Breast epithelium (tissue), 4 donors: ENCODE measurements at regions not wholly inside any gene's neighbourhood (a gene's known extent, or its start where the extent isn't known, plus 50 kb on each side); places are given as distances from the start of the nearest gene placed in this dataset.
A peak's percentile ranks its signal among the peaks of the same experiment; 100 is the strongest.
"Not testable (repeated sequence)": the region's sequence is repeated elsewhere in the genome, so short reads cannot be mapped to it uniquely, and the experiment has no call there.

Experiments
- DNase-seq, 2 donors: peaks; one replicate each; pipeline ENCODE4 v3.0.0-alpha.2; 2019; ENCODE audit warnings: low spot score in 2 of 2
- H3K27ac ChIP-seq, 2 donors: fragments of 200-600 bp; sonication (generic) in 1 of 2; one replicate each; pipeline ENCODE4 v1.5.1; 2016 to 2019; ENCODE audit warnings: mild to moderate bottlenecking in 1 of 2
- H3K27me3 ChIP-seq, 2 donors: fragments of 200-600 bp; sonication (generic) in 1 of 2; one replicate each; pipeline versions ENCODE4 v1.5.1 to v1.6.0; 2017 to 2019; ENCODE audit warnings: control low read depth in 1 of 2, mild to moderate bottlenecking in 1 of 2
- H3K36me3 ChIP-seq: fragments of 200-600 bp; one replicate; pipeline ENCODE4 v1.5.1; 2019
- H3K4me1 ChIP-seq, 2 donors: fragments of 200-600 bp; sonication (generic); one replicate each; pipeline ENCODE4 v1.5.1; 2016 to 2019; ENCODE audit warnings: control low read depth in 1 of 2
- H3K4me3 ChIP-seq, 3 donors: fragments of 200-600 bp; sonication (generic); 1 replicate in 2 of 3; 2 replicates in 1 of 3; pipeline ENCODE4 v1.5.1; 2016 to 2019; ENCODE audit warnings: mild to moderate bottlenecking in 3 of 3, moderate library complexity in 2 of 3
- H3K9me3 ChIP-seq, 2 donors: fragments of 200-600 bp; sonication (generic) in 1 of 2; one replicate each; pipeline ENCODE4 v1.5.1; 2016 to 2019; ENCODE audit warnings: control low read depth in 1 of 2
- CTCF ChIP-seq, 3 donors: fragments of 450-650 bp; IDR thresholded peaks; one replicate each; pipeline ENCODE4 v1.5.1; 2016 to 2017; ENCODE audit warnings: antibody characterized with exemption in 3 of 3, mild to moderate bottlenecking in 3 of 3, moderate library complexity in 3 of 3
- POLR2A ChIP-seq: fragments of 450-650 bp; IDR thresholded peaks from one replicate; pipeline ENCODE4 v1.6.1; 2016; ENCODE audit warnings: antibody characterized with exemption, mild to moderate bottlenecking, moderate library complexity
- POLR2AphosphoS5 ChIP-seq, 3 donors: sonication (generic); formaldehyde crosslinking; IDR thresholded peaks; one replicate each; pipeline ENCODE4 v1.6.1; 2017; ENCODE audit warnings: antibody characterized with exemption in 3 of 3
- intact Hi-C: fragments of 100-400 bp; cut with DNase I; formaldehyde crosslinking; loops from one replicate; pipeline ENCODE4 v1.15.1; 2023; ENCODE audit warnings: low total_unique reads

- intact Hi-C loops: no loop called here
- H3K4me3 ChIP-seq: no peak overlapping the region
- H3K27me3 ChIP-seq: no peaks in the 10 kb centered on the region
- no peaks in the 10 kb centered on the region for H3K36me3 ChIP-seq
- no peaks in the 10 kb centered on the region for H3K9me3 ChIP-seq
- no peak overlapping the region for H3K27ac ChIP-seq
- DNase-seq: no peak
- no peak for TF ChIP-seq POLR2A
- no peak for TF ChIP-seq POLR2AphosphoS5 (IDR thresholded peaks at IDR 0.05)
- no peak for TF ChIP-seq CTCF (IDR thresholded peaks at IDR 0.05)
- H3K4me1 ChIP-seq: no peaks in the 10 kb centered on the region
These were observed 75.7 kb upstream of the TNRC6A start for GRCh38 chr16:24653725-24654124.

DNA sequence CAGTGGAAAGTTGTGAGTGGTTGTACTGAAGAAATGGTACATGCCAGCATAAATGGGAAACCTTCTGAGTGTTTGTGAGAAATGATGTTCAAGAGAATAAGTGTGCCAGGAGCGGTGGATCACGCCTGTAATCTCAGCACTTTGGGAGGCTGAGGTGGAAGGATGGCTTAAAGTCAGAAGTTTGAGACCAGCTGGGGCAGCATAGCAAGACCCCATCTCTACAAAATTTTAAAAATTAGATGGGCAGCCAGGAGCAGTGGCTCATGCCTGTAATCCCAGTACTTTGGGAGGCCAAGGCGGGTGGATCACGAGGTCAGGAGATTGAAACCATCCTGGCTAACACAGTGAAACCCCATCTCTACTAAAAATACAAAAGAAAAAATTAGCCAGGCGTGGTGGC lies 63.5 kb upstream of the TNRC6A start:
- H3K36me3 ChIP-seq, H3K4me3 ChIP-seq, H3K4me1 ChIP-seq, H3K27me3 ChIP-seq, DNase-seq, H3K9me3 ChIP-seq, H3K27ac ChIP-seq, intact Hi-C loops: not testable (repeated sequence)

DNA sequence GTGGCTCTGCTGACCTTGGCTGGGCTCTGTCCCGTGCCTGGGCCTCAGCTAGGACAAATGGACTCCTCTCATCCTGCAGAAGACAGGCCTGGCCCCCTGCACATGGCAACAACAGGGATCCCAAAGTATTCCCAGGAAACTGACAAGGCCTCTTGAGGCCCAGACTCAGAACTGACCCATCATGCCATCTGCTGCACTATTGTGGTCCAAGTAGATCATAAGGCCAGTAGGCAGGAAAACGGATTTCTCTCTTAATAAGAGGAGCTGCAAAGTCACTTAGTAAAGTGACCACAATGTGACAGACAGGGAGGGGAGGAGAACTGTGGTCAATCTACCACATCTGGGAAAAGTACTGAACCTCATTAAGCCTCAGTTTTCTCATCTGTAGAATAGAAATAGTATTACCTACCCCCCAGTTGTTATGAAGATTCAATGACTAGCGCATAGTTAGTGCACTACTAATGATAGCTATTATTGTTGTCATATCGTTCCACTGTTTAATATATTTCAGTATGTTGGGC lies 62.1 kb upstream of the TNRC6A start:
- Histone ChIP-seq H3K4me3 (no peak overlapping the region), H3K4me1 (no peaks in the 10 kb centered on the region), H3K27ac (no peak overlapping the region), H3K27me3 (no peaks in the 10 kb centered on the region), H3K9me3 (no peaks in the 10 kb centered on the region), H3K36me3 (no peaks in the 10 kb centered on the region)
- no peak for TF ChIP-seq POLR2AphosphoS5 (IDR thresholded peaks at IDR 0.05)
- TF ChIP-seq CTCF (IDR thresholded peaks at IDR 0.05): no peak
- no peak for TF ChIP-seq POLR2A
- no peak for DNase-seq
- intact Hi-C loops: no loop called here

- Histone ChIP-seq H3K9me3 (no peaks in the 10 kb centered on the region), H3K27me3 (no peaks in the 10 kb centered on the region), H3K36me3 (no peaks in the 10 kb centered on the region), H3K4me3 (peak overlapping the region in 1 of 3 donors; percentile 9), H3K4me1 (no peaks in the 10 kb centered on the region), H3K27ac (peak overlapping the region; percentile 60 to 73)
- TF ChIP-seq POLR2AphosphoS5 (IDR thresholded peaks at IDR 0.05) (peak in 1 of 3 donors; percentile 66), CTCF (IDR thresholded peaks at IDR 0.05) (no peak)
- intact Hi-C loops: no loop called here
- DNase-seq: no peak
These were observed 60.9 kb upstream of the TNRC6A start for GRCh38 chr16:24668481-24669061.

GRCh38 chr16:24670623-24671454 lies 58.6 kb upstream of the TNRC6A start:
- Histone ChIP-seq H3K4me3 (peak overlapping the region in 1 of 3 donors; percentile 7), H3K36me3 (no peaks in the 10 kb centered on the region), H3K4me1 (no peaks in the 10 kb centered on the region), H3K27ac (peak overlapping the region; percentile 17 to 66), H3K9me3 (no peaks in the 10 kb centered on the region), H3K27me3 (no peaks in the 10 kb centered on the region)
- DNase-seq: no peak
- intact Hi-C loops: no loop called here
- TF ChIP-seq CTCF (IDR thresholded peaks at IDR 0.05): no peak
- no peak for TF ChIP-seq POLR2A
- no peak for TF ChIP-seq POLR2AphosphoS5 (IDR thresholded peaks at IDR 0.05)
